AG04449 (cell line): ENCODE measurements at regions not wholly inside any gene's neighbourhood (a gene's known extent, or its start where the extent isn't known, plus 50 kb on each side); places are given as distances from the start of the nearest gene placed in this dataset.

Experiments
- CTCF ChIA-PET: fragments of 350-600 bp; formaldehyde crosslinking; extraction: SDS; loops from one replicate; lab custom pipeline; 2021; ENCODE audit warnings: antibody characterized with exemption; lab: Yijun Ruan, JAX
- POLR2A ChIA-PET: fragments of 400-600, 350-600 bp; formaldehyde crosslinking; extraction: SDS; loops from one replicate; lab custom pipeline; 2020; ENCODE audit warnings: antibody characterized with exemption, inconsistent platforms; lab: Yijun Ruan, JAX
- DNase-seq: peaks from one replicate; pipeline ENCODE4 v3.0.0-alpha.2; 2010; ENCODE audit warnings: low read depth, low spot score
- H3K4me3 ChIP-seq: 2 replicates; pipeline ENCODE4 v1.5.1; 2011; ENCODE audit warnings: low read depth, mild to moderate bottlenecking, control low read depth, low read length
- TF ChIP-seq, protein P1 (sequence below): IDR thresholded peaks from one replicate; pipeline ENCODE4 v1.5.1; 2011; ENCODE audit warnings: mild to moderate bottlenecking, moderate library complexity, low read length, control low read depth, inconsistent platforms; ENCODE audit not compliant: insufficient read depth; ENCODE audit errors: missing control alignments

DNA sequence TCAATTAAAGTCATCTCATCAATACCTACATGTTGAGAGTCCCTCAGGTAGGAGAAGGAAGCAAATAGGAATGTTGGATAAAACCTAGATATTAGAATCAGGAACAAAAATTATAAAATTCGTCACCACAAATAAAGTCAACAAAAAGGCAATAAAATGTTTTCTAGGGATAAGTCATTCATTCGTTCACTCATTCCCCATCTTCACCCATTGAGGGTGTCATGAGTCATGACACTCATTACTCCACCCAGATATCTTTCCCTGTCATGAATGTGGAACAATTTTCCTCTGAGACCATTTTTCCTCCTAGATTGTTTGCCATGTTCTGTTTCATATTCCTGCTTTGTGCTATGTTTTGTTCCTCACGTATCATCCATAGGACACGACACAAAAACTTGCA is 50.9 kb upstream of the OLIG3 start:
- no peak for DNase-seq
- POLR2A ChIA-PET = no interaction called here
- TF ChIP-seq, protein P1, sequence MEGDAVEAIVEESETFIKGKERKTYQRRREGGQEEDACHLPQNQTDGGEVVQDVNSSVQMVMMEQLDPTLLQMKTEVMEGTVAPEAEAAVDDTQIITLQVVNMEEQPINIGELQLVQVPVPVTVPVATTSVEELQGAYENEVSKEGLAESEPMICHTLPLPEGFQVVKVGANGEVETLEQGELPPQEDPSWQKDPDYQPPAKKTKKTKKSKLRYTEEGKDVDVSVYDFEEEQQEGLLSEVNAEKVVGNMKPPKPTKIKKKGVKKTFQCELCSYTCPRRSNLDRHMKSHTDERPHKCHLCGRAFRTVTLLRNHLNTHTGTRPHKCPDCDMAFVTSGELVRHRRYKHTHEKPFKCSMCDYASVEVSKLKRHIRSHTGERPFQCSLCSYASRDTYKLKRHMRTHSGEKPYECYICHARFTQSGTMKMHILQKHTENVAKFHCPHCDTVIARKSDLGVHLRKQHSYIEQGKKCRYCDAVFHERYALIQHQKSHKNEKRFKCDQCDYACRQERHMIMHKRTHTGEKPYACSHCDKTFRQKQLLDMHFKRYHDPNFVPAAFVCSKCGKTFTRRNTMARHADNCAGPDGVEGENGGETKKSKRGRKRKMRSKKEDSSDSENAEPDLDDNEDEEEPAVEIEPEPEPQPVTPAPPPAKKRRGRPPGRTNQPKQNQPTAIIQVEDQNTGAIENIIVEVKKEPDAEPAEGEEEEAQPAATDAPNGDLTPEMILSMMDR = no peak
- H3K4me3 ChIP-seq = no peak overlapping the region
- CTCF ChIA-PET = no interaction called here

DNA sequence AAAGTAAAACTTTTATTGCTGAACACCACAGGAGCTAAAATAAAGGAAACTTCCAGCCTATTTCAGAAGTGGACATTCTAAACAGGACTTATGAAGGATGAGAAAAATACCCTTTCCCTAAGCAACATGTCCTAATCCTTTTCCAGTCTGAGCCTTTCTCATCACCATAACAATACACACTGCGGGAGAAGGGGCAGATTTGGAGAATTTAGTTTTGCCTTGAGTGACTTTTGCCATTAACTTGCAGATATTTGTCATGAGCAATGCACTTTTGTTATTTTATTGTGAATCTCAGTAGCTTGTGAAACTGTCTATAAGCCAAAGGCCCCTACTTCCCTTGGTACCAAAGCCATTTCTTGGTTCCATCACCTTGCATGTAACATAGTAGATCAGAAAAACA is 53.0 kb upstream of the OLIG3 start:
- no peak overlapping the region for H3K4me3 ChIP-seq
- TF ChIP-seq, protein P1 = no peak
- CTCF ChIA-PET = interaction anchor here (0.6 kb wide), 1 partner anchor 95 kb away, joined by 3 read pairs; no protein-coding TSS in a partner anchor
- no peak for DNase-seq
- POLR2A ChIA-PET = no interaction called here

DNA sequence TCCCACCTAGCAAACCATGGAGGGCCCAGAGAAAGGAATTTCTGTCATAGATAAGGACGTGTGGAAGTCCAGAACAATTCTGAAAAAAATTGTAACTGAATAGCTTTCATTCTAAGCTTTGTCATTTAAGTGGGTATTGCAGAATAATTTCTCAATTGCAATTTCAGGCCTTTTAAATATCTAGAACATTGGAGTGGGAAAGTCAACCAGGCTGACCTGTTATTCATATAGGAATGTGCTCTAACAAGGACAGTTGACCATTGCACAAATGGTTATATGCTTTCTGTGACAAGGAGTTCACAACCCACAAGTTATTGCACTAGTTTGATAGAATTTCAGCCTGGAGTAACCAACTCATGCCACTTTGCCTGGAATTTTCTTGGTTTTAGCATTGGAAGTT is 53.4 kb upstream of the OLIG3 start:
- H3K4me3 ChIP-seq = no peak overlapping the region
- ChIA-PET CTCF (interaction anchor here (0.6 kb wide), 1 partner anchor 94 kb away, joined by 3 read pairs; no protein-coding TSS in a partner anchor), POLR2A (no interaction called here)
- DNase-seq = no peak
- TF ChIP-seq, protein P1 = no peak

DNA sequence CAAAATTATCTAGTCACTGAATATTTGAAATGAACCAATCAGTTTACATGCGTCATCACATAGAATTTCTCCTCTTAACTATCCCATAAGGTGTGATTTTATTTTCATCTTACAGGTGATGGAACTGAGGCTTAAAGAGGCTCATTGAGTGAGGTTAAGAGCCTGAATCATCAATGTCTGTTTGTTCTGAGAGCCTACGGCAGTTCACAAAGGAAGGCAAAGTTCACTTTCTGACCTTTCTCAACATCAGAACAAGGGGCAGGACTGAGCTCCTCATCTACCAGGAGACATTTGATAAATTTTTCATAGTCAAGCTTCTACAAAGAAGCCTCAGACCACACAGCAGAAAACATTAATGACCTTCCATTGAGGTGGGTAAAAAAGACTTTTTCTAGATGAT is 54.9 kb upstream of the OLIG3 start:
- POLR2A ChIA-PET = no interaction called here
- DNase-seq = no peak
- CTCF ChIA-PET = no interaction called here
- H3K4me3 ChIP-seq = no peak overlapping the region
- TF ChIP-seq, protein P1 = no peak

DNA sequence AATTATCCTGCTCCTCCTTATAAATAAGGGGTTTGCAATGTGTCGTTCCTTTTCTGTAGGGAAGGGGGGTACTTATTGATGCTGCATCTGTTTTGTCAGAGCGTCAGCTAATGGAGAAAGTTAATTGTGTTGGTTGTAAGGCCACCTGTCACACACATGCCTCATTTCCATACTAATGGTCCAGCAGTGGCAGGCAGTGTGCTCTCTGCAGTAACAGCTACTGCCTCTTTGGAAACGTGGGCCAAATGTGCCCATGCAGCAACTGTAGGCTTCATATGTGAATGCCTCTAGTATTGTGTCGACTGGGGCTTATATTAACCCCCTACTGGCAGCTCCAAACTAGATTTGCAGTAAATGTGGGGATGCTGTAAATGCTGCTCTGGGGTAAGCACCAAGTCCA is 56.3 kb upstream of the OLIG3 start:
- no peak for DNase-seq
- TF ChIP-seq, protein P1 = no peak
- CTCF ChIA-PET = no interaction called here
- POLR2A ChIA-PET = no interaction called here
- no peak overlapping the region for H3K4me3 ChIP-seq

DNA sequence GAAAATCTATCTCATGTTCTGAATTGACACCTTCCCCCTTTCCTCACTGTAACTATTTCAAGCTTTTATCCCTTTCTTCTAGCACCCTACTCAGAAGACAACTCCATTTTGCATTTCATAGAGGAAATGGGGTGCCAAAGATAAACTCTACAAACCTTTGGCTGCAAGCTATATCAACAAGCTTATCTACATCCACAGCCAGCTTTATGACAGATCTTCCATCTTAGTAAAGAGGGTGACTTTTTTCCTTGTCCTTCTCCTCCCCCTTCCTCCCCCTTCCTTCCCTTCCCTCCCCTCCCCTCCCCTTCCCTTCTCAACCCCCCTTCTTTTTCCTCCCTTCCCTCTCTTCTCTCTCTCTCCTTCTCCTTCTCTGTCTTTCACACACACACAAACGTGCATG is 58.0 kb upstream of the OLIG3 start:
- CTCF ChIA-PET = no interaction called here
- POLR2A ChIA-PET = no interaction called here
- no peak for DNase-seq
- TF ChIP-seq, protein P1 = no peak
- no peak overlapping the region for H3K4me3 ChIP-seq
